PFSK-1 (cell line): ENCODE measurements at regions not wholly inside any gene's neighbourhood (a gene's known extent, or its start where the extent isn't known, plus 50 kb on each side); places are given as distances from the start of the nearest gene placed in this dataset.

Experiments used
- FOXP2 ChIP-seq: optimal IDR thresholded peaks from 2 replicates; pipeline ENCODE3; 2011; ENCODE audit warnings: borderline replicate concordance, control low read depth, inconsistent platforms; ENCODE audit not compliant: insufficient read depth; ENCODE audit errors: extremely low read length, extremely low read depth
- POLR2AphosphoS5 ChIP-seq: IDR thresholded peaks from 2 replicates; pipeline ENCODE4 v1.6.1; 2012; ENCODE audit warnings: low read depth, mild to moderate bottlenecking, control low read depth, low read length, moderate library complexity
- SIN3A ChIP-seq: IDR thresholded peaks from 2 replicates; pipeline ENCODE4 v1.6.1; 2012; ENCODE audit warnings: mild to moderate bottlenecking, low read length, moderate library complexity, borderline replicate concordance; ENCODE audit not compliant: insufficient read depth
- TAF1 ChIP-seq: IDR thresholded peaks from 2 replicates; pipeline ENCODE4 v1.6.1; 2012; ENCODE audit warnings: low read length, control low read depth, borderline replicate concordance; ENCODE audit not compliant: insufficient read depth
- TF ChIP-seq, protein P1 (sequence below), 2 experiments: IDR thresholded peaks; 2 replicates each; pipeline versions ENCODE4 v1.6.1 to v1.8.0; 2011 to 2012; ENCODE audit warnings: low read depth in 2 of 2, low read length in 2 of 2, control low read depth in 1 of 2, inconsistent platforms in 1 of 2, mild to moderate bottlenecking in 1 of 2, moderate library complexity in 1 of 2; ENCODE audit not compliant: insufficient read depth in 1 of 2

DNA sequence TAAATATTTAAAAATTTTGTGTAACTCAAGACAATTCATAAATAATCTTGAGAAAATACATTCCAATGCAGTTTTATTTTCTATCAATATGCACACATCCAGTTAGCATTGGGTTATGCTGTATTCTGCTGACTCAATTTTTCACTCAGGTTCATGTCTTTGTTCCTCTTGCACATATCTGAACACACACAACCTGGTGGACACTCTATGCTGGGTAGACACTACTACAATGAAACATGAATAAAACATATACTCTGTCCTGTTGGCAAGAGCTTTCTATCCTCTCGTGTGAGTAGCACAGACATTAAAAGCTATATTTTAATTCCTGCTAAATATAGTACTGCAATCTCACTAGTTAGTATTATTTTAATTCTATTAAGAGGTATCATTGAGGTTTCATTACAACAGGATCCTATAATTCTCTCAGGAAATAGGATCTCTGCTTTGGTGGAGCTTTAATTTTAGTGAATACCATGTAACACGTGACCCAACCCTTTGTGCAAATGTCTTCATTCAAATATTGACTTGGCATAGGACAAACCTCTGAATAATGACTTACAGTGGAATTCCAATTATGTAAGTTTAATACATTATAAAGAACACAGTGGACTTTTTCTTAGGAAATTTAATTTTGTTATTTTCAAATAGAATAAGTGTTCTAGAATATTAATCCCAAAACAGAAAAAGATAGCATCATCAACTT, 342.3 kb upstream of the TMEFF2 start:
- TF ChIP-seq SIN3A (no peak), FOXP2 (no peak), POLR2AphosphoS5 (no peak), TAF1 (no peak)
- TF ChIP-seq, protein P1, sequence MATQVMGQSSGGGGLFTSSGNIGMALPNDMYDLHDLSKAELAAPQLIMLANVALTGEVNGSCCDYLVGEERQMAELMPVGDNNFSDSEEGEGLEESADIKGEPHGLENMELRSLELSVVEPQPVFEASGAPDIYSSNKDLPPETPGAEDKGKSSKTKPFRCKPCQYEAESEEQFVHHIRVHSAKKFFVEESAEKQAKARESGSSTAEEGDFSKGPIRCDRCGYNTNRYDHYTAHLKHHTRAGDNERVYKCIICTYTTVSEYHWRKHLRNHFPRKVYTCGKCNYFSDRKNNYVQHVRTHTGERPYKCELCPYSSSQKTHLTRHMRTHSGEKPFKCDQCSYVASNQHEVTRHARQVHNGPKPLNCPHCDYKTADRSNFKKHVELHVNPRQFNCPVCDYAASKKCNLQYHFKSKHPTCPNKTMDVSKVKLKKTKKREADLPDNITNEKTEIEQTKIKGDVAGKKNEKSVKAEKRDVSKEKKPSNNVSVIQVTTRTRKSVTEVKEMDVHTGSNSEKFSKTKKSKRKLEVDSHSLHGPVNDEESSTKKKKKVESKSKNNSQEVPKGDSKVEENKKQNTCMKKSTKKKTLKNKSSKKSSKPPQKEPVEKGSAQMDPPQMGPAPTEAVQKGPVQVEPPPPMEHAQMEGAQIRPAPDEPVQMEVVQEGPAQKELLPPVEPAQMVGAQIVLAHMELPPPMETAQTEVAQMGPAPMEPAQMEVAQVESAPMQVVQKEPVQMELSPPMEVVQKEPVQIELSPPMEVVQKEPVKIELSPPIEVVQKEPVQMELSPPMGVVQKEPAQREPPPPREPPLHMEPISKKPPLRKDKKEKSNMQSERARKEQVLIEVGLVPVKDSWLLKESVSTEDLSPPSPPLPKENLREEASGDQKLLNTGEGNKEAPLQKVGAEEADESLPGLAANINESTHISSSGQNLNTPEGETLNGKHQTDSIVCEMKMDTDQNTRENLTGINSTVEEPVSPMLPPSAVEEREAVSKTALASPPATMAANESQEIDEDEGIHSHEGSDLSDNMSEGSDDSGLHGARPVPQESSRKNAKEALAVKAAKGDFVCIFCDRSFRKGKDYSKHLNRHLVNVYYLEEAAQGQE (IDR thresholded peaks at IDR 0.05; ENCODE audit: insufficient read depth in 1 of 2, low read depth in 2 of 2, low read length in 2 of 2) = no peak

- no peak for TF ChIP-seq SIN3A
- TF ChIP-seq POLR2AphosphoS5 = no peak
- TF ChIP-seq FOXP2 = no peak
- TF ChIP-seq, protein P1 (IDR thresholded peaks at IDR 0.05; ENCODE audit: insufficient read depth in 1 of 2, low read depth in 2 of 2, low read length in 2 of 2) = no peak
- no peak for TF ChIP-seq TAF1
These were observed 341.5 kb upstream of the TMEFF2 start for GRCh38 chr2:192535956-192536921.

DNA sequence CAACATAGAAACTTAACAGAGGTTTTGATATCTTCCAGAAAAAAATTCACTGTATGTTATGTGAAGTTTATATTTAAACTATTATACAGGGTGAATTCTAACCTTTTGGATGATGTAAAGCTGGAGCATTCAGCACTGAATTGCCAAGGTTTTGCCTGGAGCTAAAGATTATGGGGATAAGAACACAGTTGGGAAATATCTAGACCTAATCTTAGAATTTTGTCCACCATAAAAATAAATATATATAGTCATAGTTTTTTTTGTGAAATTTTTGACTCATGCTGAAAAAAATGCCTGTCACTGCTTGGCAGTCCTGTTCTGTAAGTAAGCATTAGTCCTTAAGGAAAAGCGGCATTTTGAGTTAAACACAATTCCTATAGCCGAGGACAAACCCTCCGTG, 339.3 kb upstream of the TMEFF2 start:
- TF ChIP-seq FOXP2 = no peak
- TF ChIP-seq, protein P1 (IDR thresholded peaks at IDR 0.05; ENCODE audit: insufficient read depth in 1 of 2, low read depth in 2 of 2, low read length in 2 of 2) = no peak
- TF ChIP-seq POLR2AphosphoS5 = no peak
- TF ChIP-seq SIN3A = no peak
- TF ChIP-seq TAF1 = no peak

GRCh38 chr2:192515937-192516336, 321.2 kb upstream of the TMEFF2 start:
- TF ChIP-seq FOXP2 = no peak
- TF ChIP-seq POLR2AphosphoS5 = no peak
- no peak for TF ChIP-seq TAF1
- no peak for TF ChIP-seq SIN3A
- TF ChIP-seq, protein P1 (IDR thresholded peaks at IDR 0.05; ENCODE audit: insufficient read depth in 1 of 2, low read depth in 2 of 2, low read length in 2 of 2) = no peak
